GM06990 (cell line): ENCODE measurements at regions not wholly inside any gene's neighbourhood (a gene's known extent, or its start where the extent isn't known, plus 50 kb on each side); places are given as distances from the start of the nearest gene placed in this dataset.
"Not testable (repeated sequence)": the region's sequence is repeated elsewhere in the genome, so short reads cannot be mapped to it uniquely, and the experiment has no call there.

Experiments used
- DNase-seq: peaks from one replicate; pipeline ENCODE4 v3.0.0-alpha.2; 2011; ENCODE audit not compliant: insufficient read length; ENCODE audit errors: extremely low read depth
- H3K27me3 ChIP-seq: replicated peaks from 2 replicates; pipeline ENCODE4 v1.6.0; 2011; ENCODE audit warnings: low read length; ENCODE audit not compliant: control insufficient read depth, insufficient read depth
- H3K36me3 ChIP-seq: 2 replicates; pipeline ENCODE4 v1.5.1; 2011; ENCODE audit warnings: low read length; ENCODE audit not compliant: control insufficient read depth, insufficient read depth
- H3K4me3 ChIP-seq: replicated peaks from 2 replicates; pipeline ENCODE4 v1.5.1; 2011; ENCODE audit warnings: low read depth, mild to moderate bottlenecking, control low read depth, low read length
- TF ChIP-seq, protein P1 (sequence below): IDR thresholded peaks from 2 replicates; pipeline ENCODE4 v1.5.1; 2011; ENCODE audit warnings: low read length, control low read depth, mild to moderate bottlenecking, inconsistent platforms; ENCODE audit not compliant: insufficient read depth, poor library complexity, severe bottlenecking

DNA sequence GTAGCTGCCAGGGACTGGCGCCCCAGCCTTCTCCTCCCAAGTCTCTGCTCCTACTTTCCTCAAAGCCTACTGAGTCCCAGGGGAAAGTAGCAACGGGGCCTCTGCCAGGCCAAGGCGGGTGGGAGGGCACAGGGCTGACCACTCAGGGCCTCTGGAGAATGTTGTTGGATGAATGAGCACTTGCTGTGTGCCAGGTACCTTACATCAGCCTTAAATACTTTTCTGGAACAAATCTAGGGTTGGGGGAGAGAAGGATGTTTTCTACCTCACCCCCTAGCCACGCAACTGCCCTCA lies 119.3 kb upstream of the ZBTB40 start:
- TF ChIP-seq, protein P1, sequence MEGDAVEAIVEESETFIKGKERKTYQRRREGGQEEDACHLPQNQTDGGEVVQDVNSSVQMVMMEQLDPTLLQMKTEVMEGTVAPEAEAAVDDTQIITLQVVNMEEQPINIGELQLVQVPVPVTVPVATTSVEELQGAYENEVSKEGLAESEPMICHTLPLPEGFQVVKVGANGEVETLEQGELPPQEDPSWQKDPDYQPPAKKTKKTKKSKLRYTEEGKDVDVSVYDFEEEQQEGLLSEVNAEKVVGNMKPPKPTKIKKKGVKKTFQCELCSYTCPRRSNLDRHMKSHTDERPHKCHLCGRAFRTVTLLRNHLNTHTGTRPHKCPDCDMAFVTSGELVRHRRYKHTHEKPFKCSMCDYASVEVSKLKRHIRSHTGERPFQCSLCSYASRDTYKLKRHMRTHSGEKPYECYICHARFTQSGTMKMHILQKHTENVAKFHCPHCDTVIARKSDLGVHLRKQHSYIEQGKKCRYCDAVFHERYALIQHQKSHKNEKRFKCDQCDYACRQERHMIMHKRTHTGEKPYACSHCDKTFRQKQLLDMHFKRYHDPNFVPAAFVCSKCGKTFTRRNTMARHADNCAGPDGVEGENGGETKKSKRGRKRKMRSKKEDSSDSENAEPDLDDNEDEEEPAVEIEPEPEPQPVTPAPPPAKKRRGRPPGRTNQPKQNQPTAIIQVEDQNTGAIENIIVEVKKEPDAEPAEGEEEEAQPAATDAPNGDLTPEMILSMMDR, result no peak
- no peaks in the 10 kb centered on the region for H3K36me3 ChIP-seq
- H3K4me3 ChIP-seq, result no peak overlapping the region
- no peaks in the 10 kb centered on the region; the same call in 1 of the 2 replicates for H3K27me3 ChIP-seq
- DNase-seq, result no peak

DNA sequence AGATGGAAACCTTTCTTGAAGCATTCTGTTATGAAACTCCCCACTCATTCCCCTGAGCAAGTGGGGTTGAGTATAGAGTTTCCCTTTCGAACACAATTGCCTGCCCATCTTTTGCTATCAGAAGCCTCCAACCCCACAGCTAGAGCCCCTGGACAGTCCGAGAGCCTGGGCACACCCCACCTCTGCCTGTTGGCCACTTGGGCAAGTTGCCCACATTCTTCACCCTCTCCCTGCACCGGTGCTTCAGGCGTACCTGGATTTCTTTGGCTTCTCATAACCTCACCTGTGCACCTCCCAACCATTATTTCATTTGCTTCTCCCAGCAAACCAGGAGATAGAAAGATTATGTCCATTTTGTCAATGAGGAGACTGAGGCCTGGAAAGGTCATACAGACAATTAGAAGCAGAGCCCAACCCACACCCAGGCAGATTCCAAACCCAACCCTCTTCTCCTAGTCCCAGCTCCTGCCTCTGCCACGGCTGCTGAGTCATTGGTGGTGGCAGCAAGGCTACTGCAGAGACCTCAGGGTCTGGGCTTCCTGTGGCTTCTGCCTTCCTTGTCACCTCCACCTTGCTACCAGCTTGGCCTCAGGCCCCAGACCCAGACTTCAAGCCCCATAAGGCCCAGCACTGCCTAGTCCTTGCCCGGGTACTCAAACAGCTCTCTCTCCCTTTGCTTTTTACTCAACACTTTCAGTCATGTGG lies 118.7 kb upstream of the ZBTB40 start:
- no peaks in the 10 kb centered on the region for H3K36me3 ChIP-seq
- TF ChIP-seq, protein P1, result no peak
- H3K27me3 ChIP-seq, result no peaks in the 10 kb centered on the region; the same call in 1 of the 2 replicates
- no peak for DNase-seq
- no peak overlapping the region for H3K4me3 ChIP-seq

DNA sequence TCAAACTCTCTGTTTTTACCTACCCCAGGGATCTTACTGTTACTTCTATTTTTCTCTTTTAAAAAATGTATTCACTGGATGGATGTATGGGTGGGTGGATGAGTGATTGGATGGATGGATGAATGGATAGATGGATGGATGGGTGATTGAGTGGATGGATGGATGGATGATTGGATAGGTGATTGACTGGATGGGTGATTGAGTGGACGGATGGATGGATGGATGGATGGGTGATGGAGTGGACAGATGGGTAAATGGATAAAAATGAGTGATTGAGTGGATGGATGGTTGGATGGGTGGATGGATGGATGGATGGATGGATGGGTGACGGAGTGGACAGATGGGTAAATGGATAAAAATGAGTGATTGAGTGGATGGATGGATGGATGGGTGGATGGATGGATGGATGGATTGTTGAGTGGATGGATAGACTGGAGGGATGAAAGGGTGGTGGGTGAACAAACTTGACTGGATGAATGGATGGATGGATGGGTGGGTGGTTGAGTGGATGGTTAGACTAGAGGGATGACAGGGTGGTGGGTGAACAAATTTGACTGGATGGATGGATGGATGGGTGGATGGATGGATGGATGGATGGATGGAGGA lies 118.0 kb upstream of the ZBTB40 start:
- H3K4me3 ChIP-seq, result no peak overlapping the region
- H3K27me3 ChIP-seq, result no peaks in the 10 kb centered on the region; the same call in 1 of the 2 replicates
- no peak for DNase-seq
- H3K36me3 ChIP-seq, result no peaks in the 10 kb centered on the region
- TF ChIP-seq, protein P1, result no peak

DNA sequence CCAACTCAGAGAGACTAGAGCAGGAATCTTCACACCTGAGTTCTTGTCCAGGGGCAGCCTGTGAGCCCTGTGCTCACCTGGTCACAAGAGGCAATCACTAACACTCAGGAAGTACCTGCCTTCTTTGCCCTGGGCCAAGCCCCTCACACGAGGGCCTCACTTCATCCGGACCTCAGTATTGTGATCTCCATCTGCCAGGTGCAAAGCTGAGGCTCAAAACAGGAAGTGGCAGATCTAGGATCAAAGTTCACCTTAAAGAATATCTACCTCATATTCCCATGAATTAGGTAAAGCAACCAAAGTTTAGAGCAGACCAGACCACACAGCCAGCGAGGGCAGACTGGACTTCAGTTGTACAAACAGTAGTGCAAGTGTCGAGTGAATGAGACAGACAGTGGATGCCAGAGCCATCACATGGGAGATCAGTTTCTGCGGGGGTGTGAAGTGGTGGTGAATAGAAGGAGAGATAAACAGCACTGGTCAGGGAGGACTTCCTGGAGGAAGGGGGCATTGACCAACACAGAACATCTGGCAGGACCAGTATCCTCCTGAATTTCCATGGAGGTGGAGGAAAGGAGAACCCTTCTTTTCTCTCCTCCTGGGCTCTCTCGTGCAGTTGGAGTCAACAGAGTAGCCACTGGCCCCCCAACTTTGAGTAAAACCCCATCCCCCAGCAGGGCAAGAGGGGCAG lies 116.6 kb upstream of the ZBTB40 start:
- TF ChIP-seq, protein P1, result no peak
- DNase-seq, result no peak
- no peaks in the 10 kb centered on the region; the same call in none of the 2 replicates for H3K27me3 ChIP-seq
- no peaks in the 10 kb centered on the region for H3K36me3 ChIP-seq
- no peak overlapping the region for H3K4me3 ChIP-seq

DNA sequence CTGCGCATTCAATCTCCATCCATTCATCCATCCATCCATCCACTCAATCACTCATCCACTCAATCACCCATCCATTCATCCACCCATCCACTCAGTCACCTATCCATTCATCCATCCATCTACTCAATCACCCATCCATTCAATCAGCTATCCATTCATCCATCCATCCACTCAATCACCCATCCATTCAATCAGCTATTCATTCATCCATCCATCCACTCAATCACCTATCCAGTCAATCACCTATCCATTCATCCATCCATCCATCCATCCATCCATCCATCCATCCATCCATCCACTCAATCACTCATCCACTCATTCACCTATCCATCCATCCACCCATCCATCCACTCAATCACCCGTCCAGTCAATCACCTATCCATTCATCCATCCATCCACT lies 115.4 kb upstream of the ZBTB40 start:
- DNase-seq, H3K4me3 ChIP-seq, H3K27me3 ChIP-seq, H3K36me3 ChIP-seq: not testable (repeated sequence)

DNA sequence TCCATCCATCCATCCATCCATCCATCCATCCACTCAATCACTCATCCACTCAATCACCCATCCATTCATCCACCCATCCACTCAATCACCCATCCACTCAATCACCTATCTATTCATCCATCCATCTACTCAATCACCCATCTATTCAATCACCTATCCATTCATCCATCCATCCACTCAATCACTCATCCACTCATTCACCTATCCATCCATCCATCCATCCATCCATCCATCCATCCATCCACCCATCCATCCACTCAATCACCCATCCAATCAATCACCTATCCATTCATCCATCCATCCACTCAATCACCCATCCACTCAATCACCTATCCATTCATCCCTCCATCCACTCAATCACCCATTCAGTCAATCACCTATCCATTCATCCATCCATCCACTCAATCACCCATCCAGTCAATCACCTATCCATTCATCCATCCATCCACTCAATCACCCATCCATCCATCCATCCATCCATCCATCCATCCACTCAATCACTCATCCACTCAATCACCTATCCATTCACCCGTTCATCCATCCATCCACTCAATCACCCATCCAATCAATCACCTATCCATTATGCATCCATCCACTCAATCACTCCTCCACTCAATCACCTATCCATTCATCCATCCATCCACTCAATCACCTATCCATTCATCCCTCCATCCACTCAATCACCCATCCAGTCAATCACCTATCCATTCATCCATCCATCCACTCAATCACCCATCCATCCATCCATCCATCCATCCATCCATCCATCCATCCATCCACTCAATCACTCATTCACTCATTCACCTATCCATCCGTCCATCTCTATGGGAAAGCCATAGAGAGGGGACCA lies 114.7 kb upstream of the ZBTB40 start:
- H3K4me3 ChIP-seq, DNase-seq, H3K36me3 ChIP-seq, H3K27me3 ChIP-seq: not testable (repeated sequence)
